SU-DHL-6 (cell line): ENCODE measurements at regions not wholly inside any gene's neighbourhood (a gene's known extent, or its start where the extent isn't known, plus 50 kb on each side); places are given as distances from the start of the nearest gene placed in this dataset.
"Not testable (repeated sequence)": the region's sequence is repeated elsewhere in the genome, so short reads cannot be mapped to it uniquely, and the experiment has no call there.

Source experiments
- H2AFZ ChIP-seq: fragments of 200-600 bp; sonication (generic); 2 replicates; pipeline ENCODE4 v1.6.1; 2014; ENCODE audit warnings: low read depth, mild to moderate bottlenecking, moderate library complexity, mixed read lengths, antibody characterized with exemption, low read length; ENCODE audit not compliant: severe bottlenecking
- H3F3A ChIP-seq: fragments of 200-600 bp; shearing (Covaris generic); 2 replicates; pipeline ENCODE4 v1.6.0; 2016; ENCODE audit warnings: antibody characterized with exemption, mild to moderate bottlenecking; ENCODE audit not compliant: insufficient read depth
- H3K27ac ChIP-seq: fragments of 200-600 bp; sonication (generic); 2 replicates; pipeline ENCODE4 v1.5.1; 2016; ENCODE audit warnings: low read depth, mild to moderate bottlenecking, low read length, moderate library complexity, mixed read lengths
- H3K27me3 ChIP-seq: fragments of 200-600 bp; sonication (generic), shearing (Covaris generic); 2 replicates; pipeline ENCODE4 v1.6.0; 2014; ENCODE audit warnings: mild to moderate bottlenecking, low read length
- H3K36me3 ChIP-seq: fragments of 200-600 bp; sonication (generic); 2 replicates; pipeline ENCODE4 v1.6.1; 2014; ENCODE audit warnings: mild to moderate bottlenecking, low read length, mixed read lengths
- H3K4me2 ChIP-seq: fragments of 300-600, 200-600 bp; shearing (Covaris generic), sonication (generic); 2 replicates; pipeline ENCODE4 v1.6.0; 2014; ENCODE audit warnings: low read length, low read depth, mild to moderate bottlenecking; ENCODE audit not compliant: poor library complexity, severe bottlenecking
- H3K4me3 ChIP-seq: fragments of 200-600 bp; sonication (generic); 2 replicates; pipeline ENCODE4 v1.5.1; 2014; ENCODE audit warnings: antibody characterized with exemption, low read length, mild to moderate bottlenecking, mixed read lengths; ENCODE audit not compliant: insufficient read depth, poor library complexity, severe bottlenecking
- H3K79me2 ChIP-seq: fragments of 200-600 bp; sonication (generic); 2 replicates; pipeline ENCODE4 v1.6.1; 2014; ENCODE audit warnings: mild to moderate bottlenecking, low read length, moderate library complexity; ENCODE audit not compliant: insufficient read depth
- H3K9ac ChIP-seq: fragments of 200-600 bp; sonication (generic); 2 replicates; pipeline ENCODE4 v1.7.0; 2014; ENCODE audit warnings: mild to moderate bottlenecking, low read length
- H3K9me2 ChIP-seq: fragments of 200-600 bp; sonication (generic); replicated peaks from 2 replicates; pipeline ENCODE4 v1.6.1; 2014; ENCODE audit warnings: low read length; ENCODE audit not compliant: insufficient read depth
- H3K9me3 ChIP-seq: fragments of 200-600 bp; sonication (generic); 2 replicates; pipeline ENCODE4 v1.6.1; 2014; ENCODE audit warnings: low read length, mixed read lengths; ENCODE audit not compliant: insufficient read depth
- H4K20me1 ChIP-seq: fragments of 200-600 bp; sonication (generic); 2 replicates; pipeline ENCODE4 v1.6.1; 2014; ENCODE audit warnings: low read depth, mild to moderate bottlenecking, antibody characterized with exemption, low read length, moderate library complexity, mixed read lengths
- CTCF ChIP-seq: fragments of 200-600 bp; sonication (generic); IDR thresholded peaks from one replicate; pipeline ENCODE4 v1.5.1; 2017; ENCODE audit warnings: antibody characterized with exemption, mild to moderate bottlenecking, low read length, moderate library complexity; ENCODE audit not compliant: insufficient read depth, poor library complexity, severe bottlenecking
- EZH2phosphoT487 ChIP-seq: fragments of 200-600 bp; sonication (generic), shearing (Covaris generic); conservative IDR thresholded peaks from 2 replicates; pipeline ENCODE4 v1.6.1; 2018; ENCODE audit warnings: mild to moderate bottlenecking, antibody characterized with exemption, low read length, moderate library complexity, mixed read lengths

- H3K9me2 ChIP-seq, result no peaks in the 10 kb centered on the region
- H2AFZ ChIP-seq, result no peak overlapping the region
- no peak overlapping the region for H3K4me3 ChIP-seq
- no peak overlapping the region for H3K9ac ChIP-seq
- TF ChIP-seq CTCF (no peak), EZH2phosphoT487 (no peak)
- H4K20me1 ChIP-seq, result no peaks in the 10 kb centered on the region
- no peaks in the 10 kb centered on the region for H3F3A ChIP-seq
- H3K4me2 ChIP-seq, result no peak overlapping the region
- H3K9me3 ChIP-seq, result no peaks in the 10 kb centered on the region
- no peaks in the 10 kb centered on the region for H3K36me3 ChIP-seq
- no peak overlapping the region for H3K27ac ChIP-seq
- no peaks in the 10 kb centered on the region for H3K27me3 ChIP-seq
- H3K79me2 ChIP-seq, result no peaks in the 10 kb centered on the region
These were observed 180.4 kb upstream of the GLRA1 start for GRCh38 chr5:152105085-152105484.

GRCh38 chr5:152104211-152104610 is 179.6 kb upstream of the GLRA1 start:
- Histone ChIP-seq H3K36me3 (no peaks in the 10 kb centered on the region), H3K9me3 (no peaks in the 10 kb centered on the region), H3K9me2 (no peaks in the 10 kb centered on the region), H3K4me2 (no peak overlapping the region), H3K27ac (no peak overlapping the region), H3K9ac (no peak overlapping the region), H3K27me3 (no peaks in the 10 kb centered on the region), H3K4me3 (no peak overlapping the region), H2AFZ (no peak overlapping the region), H3F3A (no peaks in the 10 kb centered on the region), H4K20me1 (no peaks in the 10 kb centered on the region), H3K79me2 (no peaks in the 10 kb centered on the region)
- no peak for TF ChIP-seq CTCF
- TF ChIP-seq EZH2phosphoT487, result no peak

GRCh38 chr5:152102908-152103307 is 178.3 kb upstream of the GLRA1 start:
- not testable (repeated sequence) for H3F3A ChIP-seq, H3K4me2 ChIP-seq, H3K9me2 ChIP-seq, H3K9me3 ChIP-seq, H3K27me3 ChIP-seq, H3K27ac ChIP-seq, H4K20me1 ChIP-seq, H3K36me3 ChIP-seq, H3K79me2 ChIP-seq, H3K9ac ChIP-seq, H2AFZ ChIP-seq, H3K4me3 ChIP-seq

GRCh38 chr5:152102057-152102456 is 177.4 kb upstream of the GLRA1 start:
- H3K9me2 ChIP-seq, result no peaks in the 10 kb centered on the region
- H3K4me3 ChIP-seq, result no peak overlapping the region
- H4K20me1 ChIP-seq, result no peaks in the 10 kb centered on the region
- H3F3A ChIP-seq, result no peaks in the 10 kb centered on the region
- no peak overlapping the region for H3K4me2 ChIP-seq
- H3K9ac ChIP-seq, result no peak overlapping the region
- H3K27me3 ChIP-seq, result no peaks in the 10 kb centered on the region
- no peaks in the 10 kb centered on the region for H3K36me3 ChIP-seq
- no peak for TF ChIP-seq CTCF
- no peak for TF ChIP-seq EZH2phosphoT487
- no peak overlapping the region for H3K27ac ChIP-seq
- H3K79me2 ChIP-seq, result no peaks in the 10 kb centered on the region
- H2AFZ ChIP-seq, result no peak overlapping the region
- no peaks in the 10 kb centered on the region for H3K9me3 ChIP-seq
